Testis (tissue), 2 donors: ENCODE measurements at regions not wholly inside any gene's neighbourhood (a gene's known extent, or its start where the extent isn't known, plus 50 kb on each side); places are given as distances from the start of the nearest gene placed in this dataset.

Experiments used
- DNase-seq: peaks from one replicate; pipeline ENCODE4 v3.0.0-alpha.2; 2019
- H3K27ac ChIP-seq, 2 donors: fragments of 200-600 bp; sonication (generic); one replicate each; pipeline ENCODE4 v1.5.1; 2019
- H3K27me3 ChIP-seq: fragments of 200-600 bp; sonication (generic); one replicate; pipeline ENCODE4 v1.5.1; 2019
- H3K36me3 ChIP-seq: fragments of 200-600 bp; sonication (generic); one replicate; pipeline ENCODE4 v1.5.1; 2017; ENCODE audit warnings: low read depth; ENCODE audit errors: missing control alignments
- H3K4me1 ChIP-seq: fragments of 200-600 bp; sonication (generic); one replicate; pipeline ENCODE4 v1.5.1; 2019
- H3K4me3 ChIP-seq, 2 donors: fragments of 200-600 bp; sonication (generic); one replicate each; pipeline ENCODE4 v1.5.1; 2017 to 2019
- H3K9me3 ChIP-seq: fragments of 200-600 bp; sonication (generic); one replicate; pipeline ENCODE4 v1.5.1; 2017
- POLR2A ChIP-seq: fragments of 450-650 bp; IDR thresholded peaks from one replicate; pipeline ENCODE4 v1.6.1; 2017; ENCODE audit warnings: antibody characterized with exemption, mild to moderate bottlenecking, moderate library complexity
- WGBS, 2 donors: methylation state at CpG; one replicate each; pipeline ENCODE4 v1.1.5; 2018; 5-methylcytosine and 5-hydroxymethylcytosine counted together
- intact Hi-C: fragments of 100-400 bp; cut with DNase I; formaldehyde crosslinking; loops from one replicate; pipeline ENCODE4 v1.15.1; 2023; ENCODE audit warnings: low total_unique reads
- TF ChIP-seq, protein P1 (sequence below), 3 experiments: fragments of 450-650 bp in 2 of 3; fragments of 200-600 bp in 1 of 3; sonication (generic) in 1 of 3; IDR thresholded peaks; one replicate each; pipeline ENCODE4 v1.5.1; 2016 to 2019; ENCODE audit warnings: antibody characterized with exemption in 3 of 3, mild to moderate bottlenecking in 2 of 3, moderate library complexity in 1 of 3

DNA sequence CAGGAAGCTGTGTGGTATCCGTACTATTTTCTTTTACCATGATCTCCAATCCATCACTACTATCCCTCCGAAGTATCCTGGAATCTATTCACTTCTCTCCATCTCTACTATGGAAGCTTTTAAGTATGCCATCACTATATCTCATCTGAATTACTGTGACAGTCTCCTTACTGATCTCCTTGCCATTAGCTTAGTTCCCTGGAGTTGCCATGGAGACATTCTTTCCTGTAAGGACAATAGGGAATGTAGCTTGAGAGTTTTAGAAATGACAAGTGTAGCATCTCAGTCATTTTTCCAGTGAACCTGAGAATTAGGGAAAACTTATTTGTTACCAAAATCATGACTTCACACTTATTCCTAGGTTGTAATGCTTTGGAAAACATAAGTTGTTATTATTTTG lies 86.3 kb downstream of the HPGD start:
- 84 to 88% methylated on average over 2 of the region's 2 CpGs for WGBS, 2 donors
- intact Hi-C loops = no loop called here
- no peak for DNase-seq
- Histone ChIP-seq H3K27ac (no peak overlapping the region), H3K9me3 (no peaks in the 10 kb centered on the region), H3K4me3 (no peak overlapping the region), H3K36me3 (no peaks in the 10 kb centered on the region), H3K4me1 (no peaks in the 10 kb centered on the region), H3K27me3 (no peaks in the 10 kb centered on the region)
- TF ChIP-seq POLR2A = no peak
- TF ChIP-seq, protein P1, sequence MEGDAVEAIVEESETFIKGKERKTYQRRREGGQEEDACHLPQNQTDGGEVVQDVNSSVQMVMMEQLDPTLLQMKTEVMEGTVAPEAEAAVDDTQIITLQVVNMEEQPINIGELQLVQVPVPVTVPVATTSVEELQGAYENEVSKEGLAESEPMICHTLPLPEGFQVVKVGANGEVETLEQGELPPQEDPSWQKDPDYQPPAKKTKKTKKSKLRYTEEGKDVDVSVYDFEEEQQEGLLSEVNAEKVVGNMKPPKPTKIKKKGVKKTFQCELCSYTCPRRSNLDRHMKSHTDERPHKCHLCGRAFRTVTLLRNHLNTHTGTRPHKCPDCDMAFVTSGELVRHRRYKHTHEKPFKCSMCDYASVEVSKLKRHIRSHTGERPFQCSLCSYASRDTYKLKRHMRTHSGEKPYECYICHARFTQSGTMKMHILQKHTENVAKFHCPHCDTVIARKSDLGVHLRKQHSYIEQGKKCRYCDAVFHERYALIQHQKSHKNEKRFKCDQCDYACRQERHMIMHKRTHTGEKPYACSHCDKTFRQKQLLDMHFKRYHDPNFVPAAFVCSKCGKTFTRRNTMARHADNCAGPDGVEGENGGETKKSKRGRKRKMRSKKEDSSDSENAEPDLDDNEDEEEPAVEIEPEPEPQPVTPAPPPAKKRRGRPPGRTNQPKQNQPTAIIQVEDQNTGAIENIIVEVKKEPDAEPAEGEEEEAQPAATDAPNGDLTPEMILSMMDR (IDR thresholded peaks at IDR 0.05) = no peak

DNA sequence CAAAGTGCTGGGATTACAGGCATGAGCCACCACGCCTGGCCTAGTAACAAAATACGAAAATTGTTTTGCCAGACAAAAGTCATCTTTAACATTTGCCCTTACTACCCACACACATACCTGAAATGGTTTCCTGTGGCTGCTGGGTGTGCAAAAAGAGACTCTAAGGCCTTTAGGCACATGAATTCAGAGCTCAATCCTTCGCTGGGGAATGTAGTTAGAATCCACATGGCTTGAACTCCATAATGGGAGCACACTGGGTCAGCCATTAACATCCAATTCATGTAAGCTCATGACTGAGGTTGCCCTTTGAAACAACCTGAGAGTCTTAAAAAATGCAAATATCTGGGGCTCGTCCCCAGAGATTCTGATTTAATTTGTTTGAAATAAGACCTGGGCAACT lies 87.8 kb downstream of the HPGD start:
- no peak for DNase-seq
- WGBS, 2 donors = 87 to 92% methylated on average over 4 of the region's 4 CpGs
- Histone ChIP-seq H3K4me3 (no peak overlapping the region), H3K36me3 (no peaks in the 10 kb centered on the region), H3K4me1 (no peaks in the 10 kb centered on the region), H3K27ac (no peak overlapping the region), H3K9me3 (no peaks in the 10 kb centered on the region), H3K27me3 (no peaks in the 10 kb centered on the region)
- intact Hi-C loops = no loop called here
- no peak for TF ChIP-seq POLR2A
- TF ChIP-seq, protein P1 (IDR thresholded peaks at IDR 0.05) = no peak

DNA sequence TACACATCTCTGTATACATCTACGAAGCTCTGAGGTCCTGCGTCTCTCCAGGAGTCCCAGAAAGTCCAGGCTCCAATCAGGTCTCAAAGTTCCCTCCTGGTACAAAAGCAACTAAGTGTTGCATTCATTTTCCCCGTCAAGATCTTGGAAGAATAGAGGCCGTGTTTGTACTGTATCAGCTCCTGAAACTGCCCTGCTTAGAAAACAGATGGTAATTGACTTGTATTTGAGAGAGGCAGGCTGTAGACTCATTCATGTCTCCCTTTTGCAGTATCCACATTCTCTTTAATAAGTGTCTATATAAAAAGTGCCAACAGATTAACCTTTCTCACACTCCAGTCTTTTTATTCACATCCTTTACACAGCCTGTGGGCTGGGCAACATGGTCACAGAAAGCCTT lies 91.7 kb downstream of the HPGD start:
- Histone ChIP-seq H3K4me3 (no peak overlapping the region), H3K4me1 (no peaks in the 10 kb centered on the region), H3K36me3 (no peaks in the 10 kb centered on the region), H3K9me3 (no peaks in the 10 kb centered on the region), H3K27me3 (no peaks in the 10 kb centered on the region), H3K27ac (no peak overlapping the region)
- TF ChIP-seq, protein P1 (IDR thresholded peaks at IDR 0.05) = no peak
- TF ChIP-seq POLR2A = no peak
- 82 to 88% methylated on average over 4 of the region's 4 CpGs for WGBS, 2 donors
- DNase-seq = no peak
- intact Hi-C loops = no loop called here

DNA sequence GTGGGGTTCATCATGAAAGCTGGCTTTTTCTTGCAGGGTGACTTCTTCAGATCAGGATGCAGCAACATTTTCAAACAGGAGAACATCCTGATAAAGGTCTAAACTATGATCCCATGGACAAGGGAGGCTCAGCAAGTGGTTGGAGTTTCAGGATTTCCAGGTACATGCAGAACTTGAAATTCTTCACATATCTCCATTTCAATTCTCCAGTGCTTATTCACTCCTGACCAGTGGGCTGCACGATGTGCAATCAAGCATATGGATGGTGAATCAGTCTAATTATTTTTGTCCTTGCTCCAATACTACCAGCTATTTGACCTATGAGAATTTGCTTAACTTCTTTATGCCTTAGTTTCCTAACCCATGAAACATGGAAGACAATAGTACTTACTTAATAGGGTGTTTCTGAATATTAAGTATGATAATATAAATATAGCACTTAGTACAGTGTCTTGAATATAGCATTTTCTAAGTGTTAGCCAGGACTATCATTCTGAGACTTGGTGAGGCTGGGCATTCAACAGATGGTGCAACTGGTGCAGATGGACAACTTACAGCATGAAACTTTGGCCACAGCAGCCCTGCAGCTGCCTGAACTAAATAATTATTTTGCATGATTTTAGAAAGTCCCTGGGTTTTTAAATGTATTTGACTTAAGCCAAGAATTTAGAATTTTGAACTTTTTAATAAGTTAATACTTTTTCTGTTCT lies 92.4 kb downstream of the HPGD start:
- intact Hi-C loops = no loop called here
- WGBS, 2 donors = 67 to 71% methylated on average over 1 of the region's 1 CpG

More for the DNA sequence above, 92.4 kb downstream of the HPGD start:
- H3K9me3 ChIP-seq = no peaks in the 10 kb centered on the region
- H3K4me1 ChIP-seq = no peaks in the 10 kb centered on the region
- DNase-seq = no peak
- H3K4me3 ChIP-seq = no peak overlapping the region
- H3K27me3 ChIP-seq = no peaks in the 10 kb centered on the region
- no peak overlapping the region for H3K27ac ChIP-seq
- no peaks in the 10 kb centered on the region for H3K36me3 ChIP-seq
- TF ChIP-seq, protein P1 (IDR thresholded peaks at IDR 0.05) = no peak
- no peak for TF ChIP-seq POLR2A
